ENCODE measurements at regions not wholly inside any gene's neighbourhood (a gene's known extent, or its start where the extent isn't known, plus 50 kb on each side); places are given as distances from the start of the nearest gene placed in this dataset.
"Not testable (repeated sequence)": the region's sequence is repeated elsewhere in the genome, so short reads cannot be mapped to it uniquely, and the experiment has no call there.

DNA sequence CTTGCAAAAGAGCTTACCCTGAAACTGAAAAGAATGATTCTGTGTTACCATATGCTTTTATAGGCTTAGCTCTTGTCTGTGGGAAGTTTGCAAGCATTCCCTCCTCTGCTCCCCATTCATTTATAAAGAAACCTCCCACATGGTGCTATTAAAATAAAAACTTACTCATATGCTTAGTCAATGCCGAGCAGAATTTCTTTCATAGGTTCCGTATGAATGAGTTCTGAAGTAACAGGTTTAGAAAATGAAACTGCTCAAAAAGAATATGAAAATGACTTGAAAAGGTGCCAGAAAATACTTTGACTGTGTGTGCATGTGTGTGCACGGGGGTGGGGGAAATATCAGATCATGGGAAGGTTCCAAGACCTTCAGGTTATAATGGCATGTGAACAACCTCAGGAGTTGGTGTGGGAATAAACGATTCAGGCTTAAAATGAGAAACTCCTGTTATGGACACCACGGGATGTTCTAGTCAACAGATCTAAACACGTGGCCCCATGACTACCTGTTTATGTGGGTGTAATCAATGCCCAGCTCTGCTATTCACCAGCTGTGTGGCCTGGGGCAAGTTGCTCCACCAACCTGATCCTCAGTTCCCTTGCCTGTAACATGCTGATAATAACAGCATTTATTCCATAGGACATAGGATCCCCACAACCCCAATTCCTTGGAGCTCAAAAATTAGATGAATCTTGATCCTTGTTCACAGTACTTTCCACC, 293.7 kb upstream of the PLGLB1 start:
- peak; percentile 7 to 32 (median 22) for DNase-seq (ENCODE audit: low read depth in 3 of 3)

DNA sequence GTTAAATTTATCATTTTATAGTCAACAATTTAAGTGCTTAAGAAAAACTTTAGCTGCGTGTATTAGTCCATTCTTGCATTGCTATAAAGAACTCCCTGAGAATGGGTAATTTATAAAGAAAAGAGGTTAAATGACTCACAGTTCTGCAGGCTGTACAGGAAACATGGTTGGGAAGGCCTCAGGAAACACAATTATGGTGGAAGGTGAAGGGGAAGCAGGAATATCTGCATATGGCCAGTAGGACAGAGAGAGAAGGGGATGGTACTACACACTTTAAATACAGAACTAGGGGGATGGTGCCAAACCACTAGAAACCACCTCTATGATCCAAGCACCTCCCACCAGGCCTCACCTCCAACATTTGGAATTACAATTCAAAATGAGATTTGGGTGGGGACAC, 295.5 kb upstream of the PLGLB1 start:
- DNase-seq (ENCODE audit: low read depth in 3 of 3) = not testable (repeated sequence)

- not testable (repeated sequence) for DNase-seq (ENCODE audit: low read depth in 3 of 3)
Measured at GRCh38 chr2:87318814-87319491, 297.3 kb upstream of the PLGLB1 start.

DNA sequence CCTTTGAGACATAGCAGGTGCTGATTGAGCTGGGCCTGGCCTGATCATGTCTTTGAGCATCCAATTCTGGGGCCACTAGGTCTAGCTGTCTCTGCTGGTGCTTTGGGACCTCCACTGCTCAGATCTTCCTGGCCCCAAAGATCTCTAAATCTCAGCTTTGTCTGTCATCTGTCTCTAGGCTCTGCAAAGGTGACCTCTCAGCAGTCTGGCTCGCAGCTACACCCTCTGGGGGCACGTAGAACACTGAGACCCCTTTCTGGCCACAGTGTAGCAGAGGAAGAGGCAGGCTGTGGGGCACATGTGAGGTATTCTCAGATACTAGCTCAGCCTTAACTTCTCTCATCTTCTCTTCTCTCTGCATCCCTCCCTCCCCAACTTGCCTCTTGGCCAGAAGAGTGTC, 298.1 kb upstream of the PLGLB1 start:
- not testable (repeated sequence) for DNase-seq (ENCODE audit: low read depth in 3 of 3)

DNA sequence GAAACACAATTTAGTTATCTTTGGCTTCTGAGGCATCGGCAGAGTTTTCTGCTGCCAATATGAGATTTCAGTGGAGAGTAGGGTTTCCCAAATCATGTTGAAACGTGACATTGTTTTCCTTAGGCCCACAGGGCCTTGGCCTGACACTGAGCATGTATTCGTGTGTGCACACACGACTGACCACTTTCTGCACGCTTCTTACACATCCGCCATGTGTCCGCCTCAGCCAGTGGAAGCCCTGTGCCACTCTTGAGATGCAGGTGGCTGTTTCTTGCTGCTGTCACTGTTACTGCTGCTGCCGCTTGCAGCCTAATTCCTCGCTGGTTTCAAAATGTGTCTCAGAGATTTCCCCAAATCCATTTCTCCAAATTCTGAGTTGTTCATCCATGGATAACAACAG, 299.6 kb upstream of the PLGLB1 start:
- not testable (repeated sequence) for DNase-seq (ENCODE audit: low read depth in 3 of 3)

DNA sequence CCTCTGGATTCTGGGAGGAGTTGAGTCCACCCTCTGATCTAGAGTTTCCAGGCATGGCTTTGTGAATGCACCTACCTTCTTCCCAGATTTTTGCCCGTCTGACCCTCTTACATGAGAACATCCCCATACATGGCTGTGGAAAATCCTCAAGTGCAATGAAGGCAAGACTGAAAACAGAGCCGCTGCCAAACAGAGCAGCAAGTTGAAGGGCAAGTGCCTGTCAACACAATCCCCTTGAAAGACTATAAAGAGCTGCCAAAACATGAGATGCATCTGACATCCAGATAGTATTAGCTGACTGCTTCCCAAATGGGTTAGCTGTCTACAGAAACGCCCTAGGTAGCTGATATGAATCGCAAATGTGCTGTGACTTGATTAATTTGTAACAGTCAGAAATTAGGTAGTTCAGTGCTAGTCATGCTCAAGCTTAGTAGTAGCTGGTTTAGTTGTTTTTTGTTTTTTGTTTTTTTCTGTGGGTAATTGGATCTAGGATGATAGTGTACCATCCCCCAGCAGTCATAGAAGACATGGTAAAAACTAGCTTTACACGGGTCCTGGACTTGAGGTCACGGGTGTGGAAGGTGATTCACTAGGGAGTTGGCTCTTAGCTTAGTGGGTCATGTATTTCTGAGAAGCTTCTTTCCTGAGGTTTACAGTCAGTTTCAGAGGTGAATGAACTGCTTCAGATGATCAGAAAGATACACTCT, 302.8 kb upstream of the PLGLB1 start:
- not testable (repeated sequence) for DNase-seq (ENCODE audit: low read depth in 3 of 3)

- not testable (repeated sequence) for DNase-seq (ENCODE audit: low read depth in 3 of 3)
Measured at GRCh38 chr2:87325042-87325910, 303.6 kb upstream of the PLGLB1 start.

GRCh38 chr2:87325911-87326294, 304.3 kb upstream of the PLGLB1 start:
- DNase-seq (ENCODE audit: low read depth in 3 of 3) = not testable (repeated sequence)

- DNase-seq (ENCODE audit: low read depth in 3 of 3) = not testable (repeated sequence)
Measured at GRCh38 chr2:87326754-87327153, 305.1 kb upstream of the PLGLB1 start.

GRCh38 chr2:87327648-87328371, 306.2 kb upstream of the PLGLB1 start:
- DNase-seq (ENCODE audit: low read depth in 3 of 3) = not testable (repeated sequence)

DNA sequence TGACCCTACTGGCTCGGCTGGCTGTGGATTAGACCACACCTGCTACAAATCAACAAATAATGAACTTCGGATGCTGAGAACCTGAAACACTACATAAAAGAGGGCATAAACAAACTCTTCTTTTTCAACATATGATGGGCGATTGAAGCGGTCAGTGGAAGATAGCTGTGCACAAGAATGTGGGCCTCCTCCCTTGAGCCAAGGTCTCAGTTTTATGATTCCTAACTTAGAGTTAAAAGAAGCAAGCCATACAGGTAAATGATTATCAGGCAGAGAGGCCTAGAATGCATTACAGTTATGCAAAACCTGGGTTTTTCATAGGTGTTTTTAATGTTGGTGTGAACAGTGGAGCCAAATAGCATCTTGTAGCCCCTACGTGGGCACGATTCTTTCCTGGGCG, 307.9 kb upstream of the PLGLB1 start:
- not testable (repeated sequence) for DNase-seq (ENCODE audit: low read depth in 3 of 3)

DNA sequence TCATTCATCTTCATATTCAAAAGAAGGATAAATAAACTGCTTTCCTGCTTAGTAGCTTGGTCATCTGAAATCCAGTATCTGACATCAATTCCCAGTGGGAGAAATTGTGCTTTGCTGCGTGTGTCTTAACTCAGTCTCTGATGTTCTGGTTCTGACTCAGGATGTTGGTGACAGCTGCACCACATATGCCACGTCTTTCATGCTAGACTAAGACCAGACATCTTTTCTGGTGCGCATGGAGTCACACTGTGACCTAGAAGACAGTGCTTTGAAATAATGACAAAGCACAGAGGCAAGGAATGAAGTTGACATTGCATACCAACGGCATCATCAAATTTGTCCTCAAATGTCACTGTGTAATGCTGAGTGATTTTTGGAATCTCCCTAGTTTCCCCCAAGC, 308.8 kb upstream of the PLGLB1 start:
- DNase-seq (ENCODE audit: low read depth in 3 of 3) = not testable (repeated sequence)

GRCh38 chr2:87331940-87332583, 310.4 kb upstream of the PLGLB1 start:
- DNase-seq (ENCODE audit: low read depth in 3 of 3) = not testable (repeated sequence)

GRCh38 chr2:87334888-87335287, 313.2 kb upstream of the PLGLB1 start:
- not testable (repeated sequence) for DNase-seq (ENCODE audit: low read depth in 3 of 3)

DNA sequence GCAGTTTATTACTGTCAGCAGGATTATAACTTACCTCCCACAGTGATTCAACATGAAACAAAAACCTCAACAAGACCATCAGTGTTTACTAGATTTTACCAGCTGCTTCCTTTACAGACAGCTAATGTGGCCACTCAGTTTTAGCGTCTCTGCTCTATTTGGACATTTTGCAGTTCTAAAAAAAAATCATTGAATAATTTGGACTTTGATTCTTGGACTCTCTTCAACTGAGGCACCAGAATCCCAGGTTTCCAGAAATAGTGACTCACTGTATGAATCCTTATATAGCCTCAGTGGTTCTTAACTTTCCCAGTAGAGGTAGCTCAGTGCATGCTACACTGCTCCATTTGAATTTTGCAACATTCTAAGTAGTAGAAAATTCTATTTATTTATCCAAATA, 317.4 kb upstream of the PLGLB1 start:
- DNase-seq (ENCODE audit: low read depth in 3 of 3) = not testable (repeated sequence)

DNA sequence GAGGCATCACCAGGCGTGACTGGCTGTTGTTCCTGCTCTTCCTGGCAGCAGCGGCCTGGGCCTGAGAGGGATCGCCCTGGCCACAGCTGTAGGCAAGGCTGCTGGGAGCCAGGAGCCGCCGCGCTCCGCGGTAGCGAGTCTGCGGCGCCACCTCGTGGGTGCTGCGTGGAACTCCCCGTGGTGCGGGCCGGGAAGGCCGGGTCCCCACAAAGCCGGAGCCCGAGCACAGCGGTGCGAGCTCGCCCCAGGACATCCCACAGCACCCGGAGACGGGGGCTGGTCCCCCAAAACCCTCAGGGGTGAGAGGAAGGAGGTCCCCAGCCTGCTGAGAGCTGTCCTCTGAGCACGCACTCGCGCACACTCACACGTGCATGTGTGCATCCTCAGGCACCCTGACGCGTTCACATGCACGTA, 320.0 kb upstream of the PLGLB1 start:
- DNase-seq (ENCODE audit: low read depth in 3 of 3) = peak; percentile 42 to 60 (median 44)

- not testable (repeated sequence) for DNase-seq (ENCODE audit: low read depth in 3 of 3)
Measured at GRCh38 chr2:87342175-87342574, 320.5 kb upstream of the PLGLB1 start.

- not testable (repeated sequence) for DNase-seq (ENCODE audit: low read depth in 3 of 3)
Measured at GRCh38 chr2:87343347-87343746, 321.7 kb upstream of the PLGLB1 start.

DNA sequence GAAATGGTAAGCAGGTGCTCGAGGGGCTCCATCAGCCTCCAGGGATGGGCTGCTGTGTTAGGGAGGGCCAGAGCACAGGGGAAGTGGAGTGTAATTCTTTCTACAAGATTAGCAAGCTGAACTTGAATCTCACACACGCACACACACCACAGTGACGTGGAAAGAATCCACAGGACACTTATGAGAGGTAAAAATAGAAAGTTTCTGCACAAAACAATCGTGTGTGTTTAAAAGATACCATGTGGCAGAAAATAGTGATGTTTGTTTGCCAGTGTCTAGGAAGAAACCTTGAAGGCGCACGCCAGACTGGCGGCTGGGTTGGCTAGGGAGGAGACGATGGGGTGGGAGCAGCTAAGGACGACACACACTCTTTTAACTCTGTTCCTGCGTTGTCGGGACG, 323.6 kb upstream of the PLGLB1 start:
- not testable (repeated sequence) for DNase-seq (ENCODE audit: low read depth in 3 of 3)

- DNase-seq (ENCODE audit: low read depth in 3 of 3) = not testable (repeated sequence)
Measured at GRCh38 chr2:87348556-87348955, 326.9 kb upstream of the PLGLB1 start.

All from stimulated activated CD4-positive, alpha-beta T cell treated with anti-CD3 and anti-CD28 coated beads, TNF-alpha, amount 100 ng/mL, for 24 hours (primary cell).